Adrenal gland (tissue), 5 donors: ENCODE measurements at regions not wholly inside any gene's neighbourhood (a gene's known extent, or its start where the extent isn't known, plus 50 kb on each side); places are given as distances from the start of the nearest gene placed in this dataset.

Source experiments
- POLR2A ChIP-seq, 2 donors: fragments of 450-650 bp; IDR thresholded peaks; one replicate each; pipeline ENCODE4 v1.6.1; 2017; ENCODE audit warnings: antibody characterized with exemption in 2 of 2, mild to moderate bottlenecking in 2 of 2, moderate library complexity in 1 of 2
- TF ChIP-seq, protein P1 (sequence below), 6 experiments: fragments of 450-650 bp in 4 of 6; fragments of 200-600 bp in 2 of 6; sonication (generic) in 1 of 6; IDR thresholded peaks; 1 replicate in 5 of 6; 2 replicates in 1 of 6; pipeline versions ENCODE4 v1.5.1 to v1.8.0; 2016 to 2021; ENCODE audit warnings: antibody characterized with exemption in 6 of 6, mild to moderate bottlenecking in 2 of 6, moderate library complexity in 1 of 6
- donor health status: DM: no; HTN: no; CAD: no.

GRCh38 chr1:199945591-199945990 is 81.9 kb upstream of the NR5A2 start:
- TF ChIP-seq, protein P1, sequence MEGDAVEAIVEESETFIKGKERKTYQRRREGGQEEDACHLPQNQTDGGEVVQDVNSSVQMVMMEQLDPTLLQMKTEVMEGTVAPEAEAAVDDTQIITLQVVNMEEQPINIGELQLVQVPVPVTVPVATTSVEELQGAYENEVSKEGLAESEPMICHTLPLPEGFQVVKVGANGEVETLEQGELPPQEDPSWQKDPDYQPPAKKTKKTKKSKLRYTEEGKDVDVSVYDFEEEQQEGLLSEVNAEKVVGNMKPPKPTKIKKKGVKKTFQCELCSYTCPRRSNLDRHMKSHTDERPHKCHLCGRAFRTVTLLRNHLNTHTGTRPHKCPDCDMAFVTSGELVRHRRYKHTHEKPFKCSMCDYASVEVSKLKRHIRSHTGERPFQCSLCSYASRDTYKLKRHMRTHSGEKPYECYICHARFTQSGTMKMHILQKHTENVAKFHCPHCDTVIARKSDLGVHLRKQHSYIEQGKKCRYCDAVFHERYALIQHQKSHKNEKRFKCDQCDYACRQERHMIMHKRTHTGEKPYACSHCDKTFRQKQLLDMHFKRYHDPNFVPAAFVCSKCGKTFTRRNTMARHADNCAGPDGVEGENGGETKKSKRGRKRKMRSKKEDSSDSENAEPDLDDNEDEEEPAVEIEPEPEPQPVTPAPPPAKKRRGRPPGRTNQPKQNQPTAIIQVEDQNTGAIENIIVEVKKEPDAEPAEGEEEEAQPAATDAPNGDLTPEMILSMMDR (IDR thresholded peaks at IDR 0.05): no peak
- TF ChIP-seq POLR2A (IDR thresholded peaks at IDR 0.05): no peak
